ENCODE measurements at regions not wholly inside any gene's neighbourhood (a gene's known extent, or its start where the extent isn't known, plus 50 kb on each side); places are given as distances from the start of the nearest gene placed in this dataset.

GRCh38 chr20:61044499-61044898, 207.6 kb upstream of the CDH4 start:
- DNase-seq, result no peak

- DNase-seq, result no peak
Observed at GRCh38 chr20:61045091-61045490, 207.0 kb upstream of the CDH4 start.

- DNase-seq, result no peak
Observed at GRCh38 chr20:61045876-61046585, 206.0 kb upstream of the CDH4 start.

GRCh38 chr20:61046721-61047351, 205.2 kb upstream of the CDH4 start:
- no peak for DNase-seq

- no peak for DNase-seq
Observed at GRCh38 chr20:61047515-61047914, 204.5 kb upstream of the CDH4 start.

GRCh38 chr20:61048302-61048701, 203.8 kb upstream of the CDH4 start:
- no peak for DNase-seq

GRCh38 chr20:61049684-61050083, 202.4 kb upstream of the CDH4 start:
- no peak for DNase-seq

- no peak for DNase-seq
Observed at GRCh38 chr20:61050336-61050890, 201.6 kb upstream of the CDH4 start.

- DNase-seq, result no peak
Observed at GRCh38 chr20:61052195-61052750, 199.8 kb upstream of the CDH4 start.

GRCh38 chr20:61052776-61053442, 199.2 kb upstream of the CDH4 start:
- no peak for DNase-seq

GRCh38 chr20:61053487-61053886, 198.6 kb upstream of the CDH4 start:
- no peak for DNase-seq

- no peak for DNase-seq
Observed at GRCh38 chr20:61053889-61054288, 198.2 kb upstream of the CDH4 start.

GRCh38 chr20:61054411-61054810, 197.7 kb upstream of the CDH4 start:
- DNase-seq, result no peak

- DNase-seq, result no peak
Observed at GRCh38 chr20:61055180-61056010, 196.7 kb upstream of the CDH4 start.

GRCh38 chr20:61056116-61056515, 195.9 kb upstream of the CDH4 start:
- no peak for DNase-seq

- DNase-seq, result no peak
Observed at GRCh38 chr20:61056627-61057442, 195.2 kb upstream of the CDH4 start.

- no peak for DNase-seq
Observed at GRCh38 chr20:61057443-61058121, 194.5 kb upstream of the CDH4 start.

GRCh38 chr20:61061981-61062380, 190.1 kb upstream of the CDH4 start:
- no peak for DNase-seq

GRCh38 chr20:61065853-61066252, 186.2 kb upstream of the CDH4 start:
- no peak for DNase-seq

GRCh38 chr20:61066526-61066925, 185.5 kb upstream of the CDH4 start:
- no peak for DNase-seq

GRCh38 chr20:61067221-61067620, 184.8 kb upstream of the CDH4 start:
- DNase-seq, result no peak
